CD8-positive, alpha-beta memory T cell (primary cell): ENCODE measurements at regions not wholly inside any gene's neighbourhood (a gene's known extent, or its start where the extent isn't known, plus 50 kb on each side); places are given as distances from the start of the nearest gene placed in this dataset.

Source experiments
- CTCF ChIA-PET: fragments of 350-600 bp; sonication (Branson Sonifier 250); formaldehyde crosslinking; loops from one replicate; lab custom pipeline; 2021; ENCODE audit warnings: antibody characterized with exemption; lab: Charles Lee
- POLR2A ChIA-PET: fragments of 350-600 bp; sonication (Branson Sonifier 250); formaldehyde crosslinking; loops from one replicate; lab custom pipeline; 2021; ENCODE audit warnings: antibody characterized with exemption; lab: Charles Lee
- DNase-seq, 5 donors: peaks; one replicate each; pipeline versions ENCODE4 v3.0.0 to v3.0.0-alpha.2; 2020 to 2022; ENCODE audit warnings: mixed read lengths in 1 of 5
- H3K27ac ChIP-seq: one replicate; pipeline ENCODE4 v1.7.0; 2013; ENCODE audit warnings: low read depth, mild to moderate bottlenecking, low read length, moderate library complexity
- H3K27me3 ChIP-seq: 2 replicates; pipeline ENCODE4 v1.7.0; 2013; ENCODE audit warnings: low read length, mild to moderate bottlenecking; ENCODE audit not compliant: insufficient read depth, poor library complexity, severe bottlenecking
- H3K36me3 ChIP-seq: 2 replicates; pipeline ENCODE4 v1.7.0; 2013; ENCODE audit warnings: mild to moderate bottlenecking, low read length, moderate library complexity; ENCODE audit not compliant: insufficient read depth
- H3K4me1 ChIP-seq: 2 replicates; pipeline ENCODE4 v1.7.0; 2013; ENCODE audit warnings: mild to moderate bottlenecking, low read length, moderate library complexity; ENCODE audit not compliant: insufficient read depth
- H3K4me3 ChIP-seq: 2 replicates; pipeline ENCODE4 v1.7.0; 2013; ENCODE audit warnings: mild to moderate bottlenecking, low read length
- H3K9me3 ChIP-seq: 2 replicates; pipeline ENCODE4 v1.7.0; 2013; ENCODE audit warnings: mild to moderate bottlenecking, low read length
- H3K27ac Mint-ChIP-seq, 8 donors: one replicate each; pipeline ENCODE4 v1.8.0; 2020 to 2021; ENCODE audit warnings: mixed read lengths in 8 of 8, mild to moderate bottlenecking in 6 of 8, inconsistent platforms in 3 of 8, moderate library complexity in 3 of 8
- H3K27me3 Mint-ChIP-seq, 2 donors: one replicate each; pipeline ENCODE4 v1.8.0; 2020 to 2021; ENCODE audit warnings: mixed read lengths in 2 of 2, mild to moderate bottlenecking in 1 of 2, moderate library complexity in 1 of 2
- H3K36me3 Mint-ChIP-seq, 3 donors: one replicate each; pipeline ENCODE4 v1.8.0; 2020 to 2021; ENCODE audit warnings: mixed read lengths in 3 of 3, inconsistent platforms in 1 of 3, mild to moderate bottlenecking in 1 of 3
- H3K4me1 Mint-ChIP-seq, 3 donors: one replicate each; pipeline ENCODE4 v1.8.0; 2020 to 2021; ENCODE audit warnings: mixed read lengths in 3 of 3, inconsistent platforms in 1 of 3, mild to moderate bottlenecking in 1 of 3
- H3K4me3 Mint-ChIP-seq, 7 donors: one replicate each; pipeline ENCODE4 v1.8.0; 2020 to 2021; ENCODE audit warnings: mixed read lengths in 7 of 7, mild to moderate bottlenecking in 6 of 7, moderate library complexity in 4 of 7, inconsistent platforms in 2 of 7
- H3K9me3 Mint-ChIP-seq, 5 donors: one replicate each; pipeline ENCODE4 v1.8.0; 2020 to 2022; ENCODE audit warnings: mixed read lengths in 5 of 5, mild to moderate bottlenecking in 3 of 5, moderate library complexity in 2 of 5, inconsistent platforms in 1 of 5

DNA sequence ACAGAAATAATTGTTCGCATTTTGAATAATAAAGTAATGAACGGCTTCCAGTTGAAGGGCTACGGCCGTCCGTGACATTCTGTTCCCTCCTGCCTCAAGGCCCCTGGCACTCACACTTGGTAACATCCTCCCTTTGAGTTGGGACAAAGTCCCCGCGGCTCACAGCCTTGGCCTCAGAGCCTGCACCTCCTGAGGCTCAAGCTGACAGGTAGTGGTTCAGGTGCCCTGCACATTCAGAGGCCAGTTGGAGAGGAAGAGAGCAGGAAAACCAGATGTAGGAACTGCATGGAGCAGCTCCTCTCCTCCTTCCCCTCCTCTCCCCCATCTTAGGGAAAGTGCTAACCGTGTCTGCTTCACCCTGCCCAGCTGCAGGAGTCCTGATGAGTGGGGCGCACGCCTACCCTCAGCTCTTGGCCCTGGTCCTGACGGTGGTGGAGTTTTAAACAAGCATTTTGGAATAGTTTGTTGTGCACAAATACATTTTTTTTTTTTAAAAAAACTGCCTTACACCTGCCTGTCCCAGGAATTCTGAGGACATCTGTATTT, 393.1 kb downstream of the SMOC2 start:
- ChIA-PET POLR2A (no interaction called here), CTCF (no interaction called here)
- no peak overlapping the region for H3K4me3 ChIP-seq
- no peaks in the 10 kb centered on the region for H3K4me1 Mint-ChIP-seq
- H3K36me3 ChIP-seq: no peaks in the 10 kb centered on the region
- H3K27me3 Mint-ChIP-seq: peaks cover 10 to 31% of the 10 kb centered on the region in 2 donors
- no peak overlapping the region for H3K27ac ChIP-seq
- H3K9me3 Mint-ChIP-seq: peaks cover 0 to 3% (median 0%) of the 10 kb centered on the region in 5 donors
- H3K27me3 ChIP-seq: no peaks in the 10 kb centered on the region
- H3K9me3 ChIP-seq: no peaks in the 10 kb centered on the region
- no peak for DNase-seq
- H3K27ac Mint-ChIP-seq: no peak overlapping the region
- no peaks in the 10 kb centered on the region for H3K36me3 Mint-ChIP-seq
- no peak overlapping the region for H3K4me3 Mint-ChIP-seq
- no peaks in the 10 kb centered on the region for H3K4me1 ChIP-seq

DNA sequence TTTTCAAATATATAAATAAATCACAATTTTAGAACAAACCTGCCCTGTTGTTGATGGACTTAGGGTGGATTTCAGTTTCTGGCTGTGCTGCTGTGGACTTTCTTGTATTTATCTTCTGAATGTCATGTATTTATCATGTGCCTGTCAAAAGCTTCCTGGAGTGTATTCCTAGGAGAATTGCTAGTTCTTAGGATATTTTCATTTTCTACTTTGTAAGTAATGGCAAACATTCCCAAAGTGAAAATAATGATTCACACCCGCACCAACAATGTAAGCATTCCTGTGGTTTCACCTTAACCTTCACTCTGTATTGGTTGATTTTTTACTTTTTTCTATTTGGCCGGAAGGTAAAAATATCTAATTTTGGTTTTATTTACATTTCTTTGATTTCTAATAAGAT, 387.8 kb downstream of the SMOC2 start:
- ChIA-PET POLR2A (no interaction called here), CTCF (no interaction called here)
- Mint-ChIP-seq H3K27me3 (peaks cover 3 to 4% of the 10 kb centered on the region in 2 donors), H3K4me1 (no peaks in the 10 kb centered on the region), H3K27ac (no peak overlapping the region), H3K36me3 (no peaks in the 10 kb centered on the region), H3K4me3 (no peak overlapping the region), H3K9me3 (no peaks in the 10 kb centered on the region)
- Histone ChIP-seq H3K9me3 (no peaks in the 10 kb centered on the region), H3K27ac (no peak overlapping the region), H3K36me3 (no peaks in the 10 kb centered on the region), H3K4me3 (no peak overlapping the region), H3K4me1 (no peaks in the 10 kb centered on the region), H3K27me3 (no peaks in the 10 kb centered on the region)
- no peak for DNase-seq

DNA sequence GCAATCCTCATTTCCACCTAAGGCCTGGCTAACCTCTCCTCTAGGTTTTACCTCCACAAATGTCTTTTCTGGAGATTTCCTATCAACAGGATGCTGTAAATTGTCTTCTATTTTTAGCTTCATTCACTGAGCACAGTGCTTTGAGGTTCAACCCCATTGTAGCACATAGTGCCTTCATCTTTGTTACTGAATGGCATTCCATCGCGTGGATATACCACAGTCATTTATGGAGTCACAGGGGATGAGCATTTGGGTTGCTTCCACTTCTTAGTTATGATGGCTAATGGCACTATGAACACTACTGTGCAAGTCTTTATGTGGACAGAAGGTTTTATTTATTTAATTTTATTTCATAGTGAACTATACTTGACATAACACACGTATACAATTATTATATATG, 387.1 kb downstream of the SMOC2 start:
- H3K27ac Mint-ChIP-seq: peak overlapping the region in 1 of 8 donors; percentile 29
- no peak overlapping the region for H3K4me3 ChIP-seq
- H3K4me3 Mint-ChIP-seq: no peak overlapping the region
- H3K36me3 ChIP-seq: no peaks in the 10 kb centered on the region
- no peaks in the 10 kb centered on the region for H3K36me3 Mint-ChIP-seq
- H3K27me3 ChIP-seq: no peaks in the 10 kb centered on the region
- POLR2A ChIA-PET: no interaction called here
- no peaks in the 10 kb centered on the region for H3K9me3 Mint-ChIP-seq
- no peaks in the 10 kb centered on the region for H3K4me1 Mint-ChIP-seq
- DNase-seq: no peak
- H3K4me1 ChIP-seq: no peaks in the 10 kb centered on the region
- CTCF ChIA-PET: no interaction called here
- no peaks in the 10 kb centered on the region for H3K9me3 ChIP-seq
- H3K27me3 Mint-ChIP-seq: no peaks in the 10 kb centered on the region
- no peak overlapping the region for H3K27ac ChIP-seq

GRCh38 chr6:168827586-168827871, 386.5 kb downstream of the SMOC2 start:
- Histone ChIP-seq H3K36me3 (no peaks in the 10 kb centered on the region), H3K27me3 (no peaks in the 10 kb centered on the region), H3K27ac (no peak overlapping the region), H3K4me3 (no peak overlapping the region), H3K9me3 (no peaks in the 10 kb centered on the region), H3K4me1 (no peaks in the 10 kb centered on the region)
- no peaks in the 10 kb centered on the region for H3K27me3 Mint-ChIP-seq
- POLR2A ChIA-PET: no interaction called here
- no peak for DNase-seq
- H3K4me1 Mint-ChIP-seq: no peaks in the 10 kb centered on the region
- no peak overlapping the region for H3K4me3 Mint-ChIP-seq
- H3K27ac Mint-ChIP-seq: no peak overlapping the region
- no peaks in the 10 kb centered on the region for H3K9me3 Mint-ChIP-seq
- no peaks in the 10 kb centered on the region for H3K36me3 Mint-ChIP-seq
- CTCF ChIA-PET: no interaction called here

DNA sequence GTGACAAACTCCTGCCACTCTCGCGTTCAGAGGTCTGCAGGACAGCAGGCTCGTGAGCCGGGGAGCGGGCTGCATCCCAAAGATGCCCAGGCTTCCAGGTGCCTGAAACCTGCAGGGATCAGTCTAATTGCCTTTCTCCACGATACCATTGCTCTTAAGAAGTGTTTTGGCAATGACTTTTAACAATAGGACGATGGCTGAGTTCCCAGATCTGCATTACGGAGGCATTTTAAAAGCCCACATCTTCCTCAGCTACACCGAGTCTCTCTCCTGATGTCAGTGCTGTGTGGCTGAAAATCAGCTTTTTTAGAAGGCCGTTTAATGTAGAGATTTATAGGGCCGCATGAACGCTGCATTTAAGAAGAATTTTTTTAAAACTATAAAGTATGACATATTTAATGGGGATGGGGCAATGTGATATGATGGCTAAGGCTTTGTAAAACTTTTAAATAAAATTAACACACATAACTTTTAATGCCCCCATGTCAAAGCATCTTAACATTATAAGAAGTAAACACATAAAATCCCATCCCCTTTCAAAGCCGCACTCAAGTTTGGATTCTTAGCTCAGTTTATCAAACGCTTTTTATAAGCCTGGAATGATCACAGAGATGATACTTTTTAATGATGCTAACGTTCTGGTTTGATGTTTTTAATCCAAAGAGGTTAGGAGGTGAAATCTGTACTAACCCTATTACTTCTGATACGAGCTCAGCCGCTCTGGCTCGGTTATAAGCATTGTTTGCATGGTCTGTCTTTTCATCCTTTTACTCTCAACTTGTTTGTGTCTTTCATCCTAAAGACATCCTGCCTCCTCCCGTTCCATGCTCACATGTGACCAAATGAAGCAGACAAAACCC, 386.0 kb downstream of the SMOC2 start:
- Mint-ChIP-seq H3K27me3 (no peaks in the 10 kb centered on the region), H3K4me1 (no peaks in the 10 kb centered on the region), H3K36me3 (no peaks in the 10 kb centered on the region), H3K27ac (no peak overlapping the region), H3K9me3 (no peaks in the 10 kb centered on the region), H3K4me3 (no peak overlapping the region)
- H3K27ac ChIP-seq: no peak overlapping the region
- no peak overlapping the region for H3K4me3 ChIP-seq
- H3K4me1 ChIP-seq: no peaks in the 10 kb centered on the region
- H3K27me3 ChIP-seq: no peaks in the 10 kb centered on the region
- CTCF ChIA-PET: no interaction called here
- POLR2A ChIA-PET: no interaction called here
- DNase-seq: no peak
- no peaks in the 10 kb centered on the region for H3K36me3 ChIP-seq
- H3K9me3 ChIP-seq: no peaks in the 10 kb centered on the region

- Histone ChIP-seq H3K4me1 (no peaks in the 10 kb centered on the region), H3K9me3 (no peaks in the 10 kb centered on the region), H3K4me3 (no peak overlapping the region), H3K27me3 (no peaks in the 10 kb centered on the region), H3K27ac (no peak overlapping the region), H3K36me3 (no peaks in the 10 kb centered on the region)
- Mint-ChIP-seq H3K4me3 (no peak overlapping the region), H3K36me3 (no peaks in the 10 kb centered on the region), H3K4me1 (no peaks in the 10 kb centered on the region), H3K27ac (no peak overlapping the region), H3K27me3 (no peaks in the 10 kb centered on the region), H3K9me3 (no peaks in the 10 kb centered on the region)
- POLR2A ChIA-PET: no interaction called here
- CTCF ChIA-PET: no interaction called here
- no peak for DNase-seq
Observed at GRCh38 chr6:168826078-168826390, 385.1 kb downstream of the SMOC2 start.

DNA sequence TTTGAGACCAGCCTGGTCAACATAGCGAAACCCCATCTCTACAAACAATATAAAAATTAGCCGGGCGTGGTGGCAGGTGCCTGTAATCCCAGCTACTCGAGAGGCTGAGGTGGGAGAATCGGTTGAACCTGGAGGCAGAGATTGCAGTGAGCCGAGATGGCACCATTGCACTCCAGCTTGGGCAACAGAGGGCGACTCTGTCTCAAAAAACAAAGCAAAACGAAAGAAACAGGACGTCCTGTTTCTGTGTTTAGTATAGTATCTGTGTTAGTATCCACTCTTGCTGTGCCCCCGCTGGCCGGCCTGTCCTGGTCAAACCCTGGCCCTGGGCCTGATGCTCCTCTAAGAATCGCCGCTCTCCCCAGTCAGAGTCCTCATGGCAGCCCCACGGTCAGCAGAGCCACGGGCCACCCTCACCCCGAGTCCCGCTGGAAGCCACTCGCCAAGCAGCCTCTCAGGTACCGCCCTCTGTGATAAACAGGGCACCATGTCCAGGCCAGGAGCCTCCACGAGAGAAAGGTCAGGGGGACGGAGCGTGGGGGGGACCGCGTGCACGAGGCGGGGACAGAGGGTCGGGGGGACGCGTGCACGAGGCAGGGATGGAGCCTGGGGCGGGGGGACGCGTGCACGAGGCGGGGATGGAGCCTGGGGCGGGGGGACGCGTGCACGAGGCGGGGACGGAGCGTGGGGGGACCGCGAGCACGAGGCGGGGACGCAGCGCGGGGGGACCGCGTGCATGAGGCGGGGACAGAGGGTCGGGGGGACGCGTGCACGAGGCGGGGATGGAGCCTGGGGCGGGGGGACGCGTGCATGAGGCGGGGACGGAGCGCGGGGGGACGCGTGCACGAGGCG, 384.5 kb downstream of the SMOC2 start:
- Histone ChIP-seq H3K4me1 (no peaks in the 10 kb centered on the region), H3K27me3 (no peaks in the 10 kb centered on the region), H3K4me3 (no peak overlapping the region), H3K9me3 (no peaks in the 10 kb centered on the region), H3K27ac (no peak overlapping the region), H3K36me3 (no peaks in the 10 kb centered on the region)
- no peaks in the 10 kb centered on the region for H3K4me1 Mint-ChIP-seq
- DNase-seq: no peak
- H3K27me3 Mint-ChIP-seq: no peaks in the 10 kb centered on the region
- ChIA-PET POLR2A (no interaction called here), CTCF (no interaction called here)
- H3K27ac Mint-ChIP-seq: no peak overlapping the region
- no peaks in the 10 kb centered on the region for H3K9me3 Mint-ChIP-seq
- H3K4me3 Mint-ChIP-seq: no peak overlapping the region
- no peaks in the 10 kb centered on the region for H3K36me3 Mint-ChIP-seq

DNA sequence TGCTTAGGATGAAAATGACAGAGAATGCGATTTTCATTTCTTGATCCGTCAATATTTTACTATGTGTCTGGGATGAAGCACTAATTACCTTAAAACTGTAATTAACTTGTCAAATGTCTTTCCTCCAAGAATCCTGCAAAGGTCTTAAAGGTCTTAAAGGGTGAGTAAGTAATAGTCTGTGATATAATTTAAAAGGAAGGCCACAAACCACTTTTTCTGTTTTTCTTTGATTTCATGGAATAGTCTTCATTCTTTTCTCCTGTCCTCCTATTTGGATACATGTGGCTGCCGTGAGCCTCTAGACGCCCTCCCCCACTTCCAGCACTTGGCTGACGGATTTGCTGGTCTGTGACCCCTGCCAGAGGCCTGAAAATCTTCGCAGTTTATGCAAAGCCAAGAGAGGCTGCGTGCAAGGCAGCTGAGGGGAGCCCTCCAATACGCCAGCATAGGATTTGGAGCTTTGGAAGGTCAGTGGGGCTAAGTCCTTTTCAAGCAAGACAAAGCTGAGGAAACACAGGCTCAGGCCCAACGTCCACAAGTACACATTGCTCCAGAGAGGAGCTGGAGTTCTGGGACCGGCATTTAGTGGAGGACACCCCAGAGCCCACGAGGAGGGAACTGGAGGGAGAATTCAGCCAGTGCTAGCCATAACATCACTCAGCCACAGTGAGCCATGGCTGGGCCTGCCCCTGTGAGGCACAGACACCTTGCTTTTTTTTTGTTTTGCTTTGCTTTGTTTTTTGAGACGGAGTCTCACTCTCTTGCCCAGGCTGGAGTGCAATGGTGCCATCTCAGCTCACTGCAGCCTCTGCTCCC, 382.6 kb downstream of the SMOC2 start:
- Histone ChIP-seq H3K4me3 (no peak overlapping the region), H3K27me3 (no peaks in the 10 kb centered on the region), H3K9me3 (no peaks in the 10 kb centered on the region), H3K36me3 (no peaks in the 10 kb centered on the region), H3K4me1 (no peaks in the 10 kb centered on the region), H3K27ac (no peak overlapping the region)
- Mint-ChIP-seq H3K4me1 (no peaks in the 10 kb centered on the region), H3K36me3 (no peaks in the 10 kb centered on the region), H3K27me3 (no peaks in the 10 kb centered on the region), H3K9me3 (no peaks in the 10 kb centered on the region), H3K27ac (peak overlapping the region in 1 of 8 donors; percentile 42), H3K4me3 (no peak overlapping the region)
- ChIA-PET POLR2A (no interaction called here), CTCF (no interaction called here)
- DNase-seq: no peak
